GM18951 (cell line): ENCODE measurements at regions not wholly inside any gene's neighbourhood (a gene's known extent, or its start where the extent isn't known, plus 50 kb on each side); places are given as distances from the start of the nearest gene placed in this dataset.

Experiments used
- POLR2A ChIP-seq: IDR thresholded peaks from 4 replicates; pipeline ENCODE4 v1.6.1; 2011; ENCODE audit warnings: mild to moderate bottlenecking; ENCODE audit not compliant: insufficient read length, insufficient read depth; ENCODE audit errors: extremely low read depth
- in situ Hi-C: fragments of 300-500 bp; cut with MboI; formaldehyde crosslinking; loops from one replicate; pipeline ENCODE4 v1.12.0; 2022; ENCODE audit warnings: low sequenced_read_pairs, mixed read lengths, inconsistent platforms; ENCODE audit not compliant: unreplicated experiment

DNA sequence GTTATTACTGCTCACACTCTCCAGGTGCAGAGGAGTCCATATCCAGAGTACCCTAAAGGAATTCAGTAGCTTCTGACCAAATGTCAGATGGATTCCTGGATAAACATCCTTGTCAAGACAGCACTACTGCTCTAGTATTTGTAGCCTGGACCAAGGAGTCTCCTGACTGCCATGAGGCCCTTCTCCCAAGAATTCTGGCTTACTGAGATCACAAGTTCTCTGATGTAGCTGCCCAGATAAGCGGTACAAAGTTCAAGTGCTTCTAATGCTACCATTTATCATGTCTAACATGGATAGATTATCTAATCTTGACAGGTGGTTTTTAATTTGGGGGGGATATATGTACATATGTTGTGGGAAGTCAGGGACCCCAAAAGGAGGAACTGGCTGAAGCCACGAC lies 196.6 kb upstream of the HMCN1 start:
- no peak for TF ChIP-seq POLR2A
- in situ Hi-C loops: no loop called here

DNA sequence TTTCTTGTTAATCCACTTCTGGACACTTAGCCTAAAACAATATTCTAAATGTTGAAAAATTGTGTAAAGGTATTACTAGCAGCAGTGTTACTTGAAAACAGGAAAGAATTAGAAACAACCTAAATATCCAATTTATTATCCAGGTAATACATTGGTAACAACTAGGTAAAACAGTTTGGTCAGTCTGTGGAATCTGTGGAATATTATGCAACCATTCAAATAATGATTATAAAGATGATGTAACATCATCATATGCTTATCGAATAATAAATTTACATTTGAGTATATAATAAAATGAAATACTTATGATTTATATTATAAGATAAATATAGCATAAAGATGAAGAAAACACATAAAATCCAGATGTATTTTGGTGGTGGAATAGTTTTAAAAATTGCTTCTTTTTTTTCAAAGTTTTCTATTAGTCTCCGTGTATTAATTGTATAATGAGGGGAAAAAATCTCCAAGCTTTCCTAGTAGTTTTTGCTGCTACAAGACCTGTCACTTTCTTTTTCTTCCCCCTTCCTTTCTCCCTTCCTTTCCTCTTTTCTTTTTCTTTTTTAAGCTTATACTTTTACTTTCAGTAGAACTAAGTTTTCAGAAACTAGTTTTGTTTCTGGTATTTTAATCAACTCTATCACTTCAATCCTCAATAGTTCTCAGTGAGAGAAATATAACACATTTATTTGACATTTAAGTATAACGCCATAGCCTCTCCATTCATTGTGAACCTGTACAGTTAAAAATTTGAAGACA lies 197.8 kb upstream of the HMCN1 start:
- no peak for TF ChIP-seq POLR2A
- in situ Hi-C loops: no loop called here

DNA sequence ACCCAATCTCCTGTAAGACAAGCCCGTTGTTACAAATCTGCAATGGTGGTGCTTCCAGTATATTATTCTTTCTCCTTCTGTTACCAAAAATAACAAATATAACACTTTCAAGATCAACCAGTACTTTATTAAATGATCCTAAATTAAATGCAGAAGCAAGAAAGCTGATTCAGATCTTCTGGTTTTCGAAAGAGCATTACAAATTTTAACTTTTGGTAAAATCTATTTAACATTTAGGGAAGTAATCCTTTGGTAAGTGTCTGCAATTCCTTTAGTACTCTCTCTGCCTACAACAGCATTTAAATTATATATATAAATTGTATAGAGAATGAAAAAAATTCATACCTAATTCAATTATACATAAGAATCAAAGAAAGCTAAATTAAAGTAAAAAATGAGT lies 198.6 kb upstream of the HMCN1 start:
- in situ Hi-C loops: no loop called here
- no peak for TF ChIP-seq POLR2A

DNA sequence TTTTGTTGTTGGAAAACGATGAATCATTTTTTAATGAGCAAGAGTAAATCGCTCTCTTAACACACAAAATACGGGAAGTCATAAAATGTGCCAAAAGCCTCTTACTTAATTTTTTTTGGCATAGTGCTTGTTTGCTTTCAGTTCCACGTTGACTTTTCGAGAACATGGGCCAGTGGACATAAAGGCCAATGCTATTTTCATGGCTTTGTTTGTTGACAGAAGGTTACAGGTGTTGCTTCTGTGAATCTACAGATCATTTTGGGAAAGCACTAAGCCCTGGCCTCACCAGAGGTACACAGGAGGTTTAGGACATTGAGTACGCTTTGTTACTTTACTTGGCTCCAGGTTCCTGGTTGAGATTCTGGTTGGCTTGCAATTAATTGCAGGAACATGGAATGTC lies 199.4 kb upstream of the HMCN1 start:
- no peak for TF ChIP-seq POLR2A
- in situ Hi-C loops: no loop called here

DNA sequence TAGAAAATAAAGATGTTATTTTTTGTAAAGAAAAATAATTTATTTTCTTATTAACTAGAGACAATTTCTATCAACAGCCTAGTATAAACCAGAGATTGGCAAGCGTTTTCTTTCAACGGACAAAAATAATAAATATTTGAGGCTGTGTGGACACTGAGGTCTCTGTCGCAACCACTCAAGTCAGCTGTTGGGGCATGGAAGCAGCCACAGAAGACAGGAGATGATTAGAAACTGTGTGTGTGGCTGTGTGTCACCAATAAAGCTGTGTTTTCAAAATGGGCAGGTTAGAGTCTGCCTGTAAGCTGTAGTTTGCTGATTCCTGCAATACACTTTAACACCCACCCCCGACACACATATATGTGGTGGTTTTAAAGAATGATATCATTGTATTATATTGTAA lies 200.6 kb upstream of the HMCN1 start:
- in situ Hi-C loops: no loop called here
- TF ChIP-seq POLR2A: no peak

DNA sequence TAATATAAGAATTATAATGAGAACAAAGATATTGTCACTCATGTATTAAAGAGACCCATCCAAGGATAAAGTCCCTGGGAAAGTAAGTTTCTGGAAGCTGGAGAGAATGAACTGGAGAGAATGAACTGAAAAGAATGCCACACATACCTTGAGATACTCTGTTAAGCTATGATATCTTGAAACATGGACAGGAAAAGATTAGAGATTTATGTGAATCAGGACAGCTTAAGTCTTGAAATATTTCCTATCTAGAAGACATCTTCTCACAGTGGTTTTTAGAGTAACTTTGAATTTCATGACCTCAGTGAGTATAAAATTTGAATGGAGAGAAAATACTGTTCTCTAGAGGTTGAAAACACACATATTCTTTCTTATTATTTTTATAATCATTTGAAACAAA lies 201.3 kb upstream of the HMCN1 start:
- no peak for TF ChIP-seq POLR2A
- in situ Hi-C loops: no loop called here

DNA sequence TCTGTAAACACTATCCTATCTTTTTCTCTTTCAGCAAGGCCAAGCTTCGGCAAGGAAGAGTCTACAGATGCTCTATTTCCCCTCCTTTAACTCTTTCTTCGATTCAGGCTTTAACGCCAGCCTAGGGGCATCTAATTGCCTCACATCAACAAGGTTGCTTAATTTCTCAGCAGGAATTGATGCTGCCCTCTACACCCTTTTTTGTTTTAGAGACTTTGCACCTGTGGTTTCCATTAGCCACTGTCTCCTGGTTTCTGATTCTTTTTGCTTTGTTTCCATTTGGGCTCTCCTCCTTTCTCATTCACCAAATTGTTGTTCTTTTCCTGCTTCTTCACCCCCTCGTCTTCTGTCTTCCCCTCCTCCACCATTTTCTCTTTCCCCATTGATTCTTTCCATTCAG lies 202.4 kb upstream of the HMCN1 start:
- in situ Hi-C loops: no loop called here
- no peak for TF ChIP-seq POLR2A

DNA sequence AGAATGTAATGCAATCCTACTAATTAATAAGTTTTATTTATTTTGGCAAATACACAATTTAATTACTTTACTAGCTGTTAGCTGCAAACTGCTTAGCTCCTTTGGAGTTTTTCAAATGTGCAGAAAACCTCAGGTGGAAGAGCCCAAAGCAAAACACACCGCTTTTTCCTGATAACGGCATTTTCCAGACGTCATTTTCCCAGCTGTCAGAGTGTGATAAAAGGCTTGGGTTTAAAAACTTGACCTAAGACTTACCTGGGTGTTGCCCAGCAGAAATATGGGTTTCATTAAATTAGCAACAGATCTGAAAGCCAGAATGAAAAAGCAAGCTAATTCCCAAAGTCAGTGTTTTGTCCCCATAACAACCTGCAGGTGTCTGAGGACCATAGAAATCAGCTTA lies 204.0 kb upstream of the HMCN1 start:
- no peak for TF ChIP-seq POLR2A

DNA sequence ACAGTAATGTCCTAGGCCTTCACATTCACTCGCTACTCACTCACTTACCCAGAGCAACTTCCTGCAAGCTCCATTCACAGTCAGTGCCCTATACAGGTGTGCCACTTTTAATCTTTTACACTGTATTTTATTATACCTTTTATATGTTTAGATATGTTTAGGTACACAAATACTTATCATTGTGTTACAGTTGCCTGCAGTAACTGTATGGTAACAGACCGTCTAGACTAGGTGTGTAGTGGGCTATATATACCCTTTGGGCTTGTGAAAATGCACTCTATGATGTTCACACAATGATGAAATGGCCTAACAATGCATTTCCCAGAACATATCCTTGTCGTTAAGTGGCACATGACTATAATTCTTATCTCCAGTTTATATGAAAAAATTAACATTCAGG lies 204.5 kb upstream of the HMCN1 start:
- in situ Hi-C loops: no loop called here
- no peak for TF ChIP-seq POLR2A

More for the DNA sequence above, 204.0 kb upstream of the HMCN1 start:
- in situ Hi-C loops: no loop called here

DNA sequence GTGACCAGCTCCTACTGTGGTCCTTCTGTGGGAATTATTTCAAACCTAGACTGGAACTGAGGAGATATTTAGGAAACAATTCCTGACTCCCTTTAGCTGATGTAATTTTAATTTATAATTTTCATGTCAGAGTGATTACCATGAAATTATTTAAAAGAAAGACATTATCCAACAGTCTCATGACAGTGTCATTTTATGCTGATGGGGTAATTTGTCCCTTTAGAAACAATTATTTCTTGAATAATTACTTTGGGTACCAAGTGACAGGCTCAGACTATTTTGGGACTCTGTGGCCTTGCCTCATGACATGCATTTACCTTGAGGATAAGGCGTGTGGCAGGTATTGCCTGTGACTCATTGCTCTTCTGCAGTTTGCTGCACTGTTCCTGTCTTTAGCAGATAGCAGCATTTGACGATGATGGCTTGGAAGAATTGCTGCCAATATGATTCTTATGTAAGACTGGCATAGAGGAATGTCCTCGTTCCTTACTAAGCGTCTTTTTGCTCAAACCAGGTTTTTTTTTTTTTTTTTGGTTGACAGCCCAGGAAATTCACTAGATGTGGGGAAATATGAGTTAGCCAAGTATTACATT lies 206.0 kb upstream of the HMCN1 start:
- no peak for TF ChIP-seq POLR2A
- in situ Hi-C loops: no loop called here

DNA sequence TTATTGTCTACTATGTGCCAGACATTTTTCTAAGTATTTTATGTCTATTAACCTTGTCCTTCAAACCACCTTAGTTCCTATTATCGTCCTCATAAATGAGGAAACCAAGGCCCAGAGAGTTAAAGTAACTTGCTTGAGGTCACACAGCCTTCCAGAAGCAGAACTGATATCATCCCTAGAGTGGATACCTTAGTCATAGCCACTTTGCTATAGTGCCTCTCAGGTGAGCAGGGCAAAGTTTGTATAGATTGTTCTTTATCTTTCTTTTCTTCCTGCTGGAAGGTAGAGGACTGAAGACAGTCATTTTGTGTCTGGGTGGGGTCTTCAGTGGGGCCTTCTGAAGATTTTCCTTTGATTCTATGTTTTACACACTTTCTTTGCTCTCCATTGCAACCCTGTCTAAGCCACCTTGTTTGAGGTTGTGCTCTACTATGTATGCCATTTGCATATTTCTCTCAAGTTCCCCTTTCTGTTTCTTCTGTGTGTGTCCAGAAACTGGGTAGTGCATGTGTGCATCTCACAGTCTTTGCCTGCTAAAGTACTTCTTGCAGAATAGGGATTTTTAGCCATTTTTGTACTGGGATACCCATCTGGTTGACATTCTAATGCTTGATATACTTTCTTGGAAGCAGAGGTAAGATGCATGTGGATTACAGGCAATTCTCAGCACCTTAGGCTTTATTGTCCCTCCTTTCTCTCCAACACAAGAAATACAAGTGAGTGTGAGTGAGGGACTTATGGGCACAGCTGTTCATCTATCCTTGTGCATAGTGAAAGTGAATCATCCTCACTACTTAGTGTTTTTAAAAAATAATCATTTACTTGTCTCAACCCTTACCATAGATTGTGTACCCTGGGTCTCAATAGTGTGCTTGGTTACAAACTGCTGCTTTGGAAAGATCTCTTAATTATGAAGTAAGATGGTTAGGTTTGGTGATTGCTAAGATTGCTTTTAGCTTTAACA lies 207.6 kb upstream of the HMCN1 start:
- in situ Hi-C loops: no loop called here
- no peak for TF ChIP-seq POLR2A

DNA sequence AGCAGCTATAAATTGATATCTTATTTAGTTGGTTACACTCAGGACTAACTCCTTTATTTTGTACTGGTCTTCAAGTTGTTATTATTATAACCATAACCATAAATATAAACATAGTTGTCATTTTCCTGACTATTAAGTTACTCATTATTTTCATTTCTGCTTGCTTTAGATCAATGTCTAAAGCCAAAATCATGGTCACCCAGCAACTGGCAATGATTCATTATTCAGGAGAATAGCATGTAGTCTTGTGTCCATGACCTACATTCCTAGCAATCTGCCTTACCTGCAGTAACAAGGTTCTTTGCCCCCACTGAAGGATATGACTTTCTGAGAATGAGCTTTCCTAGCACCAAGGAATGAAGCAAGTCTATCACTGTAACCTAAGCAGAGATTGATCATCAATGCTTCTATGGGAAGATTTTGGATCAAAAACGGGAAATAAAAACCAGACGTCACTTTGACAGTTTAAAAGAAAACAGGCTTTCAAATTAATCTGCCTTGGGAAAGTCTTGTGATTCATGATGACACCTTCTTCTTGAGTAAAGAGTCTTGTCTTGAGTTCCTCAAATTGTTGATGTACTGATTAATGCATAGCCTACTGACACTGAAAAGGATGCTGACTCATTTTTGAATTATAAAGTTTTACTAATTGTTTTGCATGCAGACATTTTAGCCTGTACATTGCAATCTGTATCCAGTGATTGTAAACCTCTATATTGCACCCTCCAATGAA lies 203.3 kb upstream of the IVNS1ABP start:
- no peak for TF ChIP-seq POLR2A
- in situ Hi-C loops: no loop called here
